ENCODE measurements at regions not wholly inside any gene's neighbourhood (a gene's known extent, or its start where the extent isn't known, plus 50 kb on each side); places are given as distances from the start of the nearest gene placed in this dataset.

GRCh38 chr15:57816599-57816998 is 110.1 kb downstream of the POLR2M start (continued):
- TF ChIP-seq ZNF816 (CRISPR knock-in tag; IDR thresholded peaks at IDR 0.05; ENCODE audit: borderline replicate concordance) (no peak), REL (CRISPR knock-in tag; conservative IDR thresholded peaks at IDR 0.05) (no peak), NFATC3 (CRISPR knock-in tag; IDR thresholded peaks at IDR 0.05) (no peak), ZNF710 (CRISPR knock-in tag; IDR thresholded peaks at IDR 0.05; ENCODE audit: borderline replicate concordance) (no peak), CAMTA2 (CRISPR knock-in tag; IDR thresholded peaks at IDR 0.05; ENCODE audit: borderline replicate concordance) (no peak)

GRCh38 chr15:57819646-57820045 is 113.1 kb downstream of the POLR2M start:
- 27% methylated on average over 4 of the region's 4 CpGs for WGBS (ENCODE audit: low lambda C conversion rate)
- TF ChIP-seq HDAC6 (IDR thresholded peaks at IDR 0.05; ENCODE audit: low read depth, low read length) (no peak), ZNF143 (CRISPR knock-in tag; IDR thresholded peaks at IDR 0.05) (no peak), ZKSCAN1 (IDR thresholded peaks at IDR 0.05; ENCODE audit: low read length) (no peak), ZNF75D (CRISPR knock-in tag; IDR thresholded peaks at IDR 0.05; ENCODE audit: borderline replicate concordance) (no peak), ZNF891 (CRISPR knock-in tag; IDR thresholded peaks at IDR 0.05) (no peak), SIX4 (CRISPR knock-in tag; IDR thresholded peaks at IDR 0.05) (no peak), ZNF800 (CRISPR knock-in tag; IDR thresholded peaks at IDR 0.05) (no peak), FOXC1 (CRISPR knock-in tag; IDR thresholded peaks at IDR 0.05; ENCODE audit: borderline replicate concordance) (no peak)
- TF ChIP-seq, protein P1, sequence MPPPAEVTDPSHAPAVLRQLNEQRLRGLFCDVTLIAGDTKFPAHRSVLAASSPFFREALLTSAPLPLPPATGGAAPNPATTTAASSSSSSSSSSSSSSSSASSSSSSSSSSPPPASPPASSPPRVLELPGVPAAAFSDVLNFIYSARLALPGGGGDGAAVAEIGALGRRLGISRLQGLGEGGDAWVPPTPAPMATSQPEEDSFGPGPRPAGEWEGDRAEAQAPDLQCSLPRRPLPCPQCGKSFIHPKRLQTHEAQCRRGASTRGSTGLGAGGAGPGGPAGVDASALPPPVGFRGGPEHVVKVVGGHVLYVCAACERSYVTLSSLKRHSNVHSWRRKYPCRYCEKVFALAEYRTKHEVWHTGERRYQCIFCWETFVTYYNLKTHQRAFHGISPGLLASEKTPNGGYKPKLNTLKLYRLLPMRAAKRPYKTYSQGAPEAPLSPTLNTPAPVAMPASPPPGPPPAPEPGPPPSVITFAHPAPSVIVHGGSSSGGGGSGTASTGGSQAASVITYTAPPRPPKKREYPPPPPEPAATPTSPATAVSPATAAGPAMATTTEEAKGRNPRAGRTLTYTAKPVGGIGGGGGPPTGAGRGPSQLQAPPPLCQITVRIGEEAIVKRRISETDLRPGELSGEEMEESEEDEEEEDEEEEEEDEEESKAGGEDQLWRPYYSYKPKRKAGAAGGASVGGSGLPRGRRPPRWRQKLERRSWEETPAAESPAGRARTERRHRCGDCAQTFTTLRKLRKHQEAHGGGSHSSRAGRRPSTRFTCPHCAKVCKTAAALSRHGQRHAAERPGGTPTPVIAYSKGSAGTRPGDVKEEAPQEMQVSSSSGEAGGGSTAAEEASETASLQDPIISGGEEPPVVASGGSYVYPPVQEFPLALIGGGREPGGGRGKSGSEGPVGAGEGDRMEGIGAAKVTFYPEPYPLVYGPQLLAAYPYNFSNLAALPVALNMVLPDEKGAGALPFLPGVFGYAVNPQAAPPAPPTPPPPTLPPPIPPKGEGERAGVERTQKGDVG (CRISPR knock-in tag; IDR thresholded peaks at IDR 0.05; ENCODE audit: borderline replicate concordance), result no peak

More at GRCh38 chr15:57819646-57820045, 113.1 kb downstream of the POLR2M start:
- Histone ChIP-seq H2AFZ (ENCODE audit: low read length) (no peak overlapping the region), H3K27me3 (ENCODE audit: control insufficient read depth in 1 of 2, insufficient read depth in 2 of 2, low read length in 2 of 2) (peaks cover 2 to 17% of the 10 kb centered on the region in 2 experiments; a peak in 3 of 5 replicates), H3K4me1 (ENCODE audit: insufficient read depth, low read length) (no peaks in the 10 kb centered on the region), H3K9ac (ENCODE audit: insufficient read depth, low read depth, low read length) (no peak overlapping the region), H4K20me1 (ENCODE audit: insufficient read depth, low read length) (no peaks in the 10 kb centered on the region), H3K4me2 (ENCODE audit: low read depth, low read length) (no peak overlapping the region), H3K36me3 (replicated peaks in 1 of 2; ENCODE audit: control insufficient read depth in 1 of 2, insufficient read depth in 2 of 2, low read length in 2 of 2) (no peaks in the 10 kb centered on the region), H3K4me3 (replicated peaks in 1 of 3; ENCODE audit: insufficient read depth in 1 of 3, low read depth in 2 of 3, low read length in 3 of 3) (no peak overlapping the region), H3K27ac (ENCODE audit: extremely low read length, insufficient read depth, low read length) (no peak overlapping the region), H3K9me3 (ENCODE audit: low read length) (no peaks in the 10 kb centered on the region), H3K79me2 (ENCODE audit: insufficient read depth, low read length) (no peaks in the 10 kb centered on the region)
- CTCF ChIA-PET (ENCODE audit: low intra/inter-chr PET ratio, low total read pairs), result no interaction called here
- intact Hi-C loops (cut with micrococcal nuclease; ENCODE audit: unreplicated experiment) (no loop called here), in situ Hi-C loops (cut with HindIII; ENCODE audit: extremely low pct_ligation_motif_present, low pct_unique_long_range_greater_than_20kb) (no loop called here)
- FAIRE-seq (no peak), ATAC-seq (no peak), DNase-seq (ENCODE audit: low spot score) (no peak)
- POLR2A ChIA-PET, result no interaction called here
- no TSS peak for BruUV-seq (replicated peaks)

Data from HepG2 (cell line).